K562 (cell line): ENCODE measurements at regions not wholly inside any gene's neighbourhood (a gene's known extent, or its start where the extent isn't known, plus 50 kb on each side); places are given as distances from the start of the nearest gene placed in this dataset.

Source experiments
- ATAC-seq: fragments of 200-7000 bp; cut with Tn5 transposase; 3 replicates; pipeline ENCODE4 v1.9.1; 2020; ENCODE audit warnings: moderate library complexity
- BruUV-seq: library from RNA; stranded (reverse); fragments of 400-500 nt; replicated peaks from 2 replicates; lab custom pipeline; 2021; lab: Mats Ljungman, UMichigan
- CTCF ChIA-PET: fragments of 300-600 bp; formaldehyde crosslinking; extraction: SDS; loops from one replicate; lab custom pipeline; 2021; ENCODE audit warnings: low intra/inter-chr PET ratio; lab: Yijun Ruan, JAX
- POLR2A ChIA-PET: fragments of 300-600, 350-650 bp; sonication (Branson Sonifier 250); formaldehyde crosslinking; extraction: SDS; loops from one replicate; lab custom pipeline; 2021; ENCODE audit warnings: antibody characterized with exemption, inconsistent platforms; lab: Yijun Ruan, JAX
- DNase-seq, 4 experiments: peaks; one replicate each; pipeline versions ENCODE4 v3.0.0 to v3.0.0-alpha.2; 2011 to 2018; ENCODE audit warnings: low spot score in 3 of 4, mixed read lengths in 3 of 4; ENCODE audit errors: extremely low read depth in 1 of 4
- FAIRE-seq: peaks from 2 replicates; lab custom pipeline; 2011; peaks lifted over from hg19 to GRCh38; lab: Jason Lieb, UNC
- H2AFZ ChIP-seq: 2 replicates; pipeline ENCODE4 v1.6.0; 2011; ENCODE audit warnings: low read depth, low read length, control low read depth, inconsistent platforms
- H3K27ac ChIP-seq: fragments of 200-600 bp; 3 replicates; pipeline ENCODE4 v1.8.0; 2011; ENCODE audit warnings: low read depth, mild to moderate bottlenecking, control low read depth, inconsistent platforms, low read length, moderate library complexity, mixed read lengths; ENCODE audit errors: extremely low read depth
- H3K27me3 ChIP-seq, 2 experiments: fragments of 300-600 bp in 1 of 2; 2 replicates in 1 of 2; 3 replicates in 1 of 2; pipeline versions ENCODE4 v1.6.0 to v1.8.0; 2011; ENCODE audit warnings: inconsistent platforms in 2 of 2, low read length in 2 of 2, mild to moderate bottlenecking in 1 of 2, mixed read lengths in 1 of 2, moderate library complexity in 1 of 2; ENCODE audit not compliant: control insufficient read depth in 2 of 2, insufficient read depth in 2 of 2
- H3K36me3 ChIP-seq: fragments of 300-600 bp; 3 replicates; pipeline ENCODE4 v1.8.0; 2011; ENCODE audit warnings: mild to moderate bottlenecking, low read length, inconsistent platforms; ENCODE audit not compliant: control insufficient read depth, insufficient read depth
- H3K4me1 ChIP-seq, 2 experiments: fragments of 200-600 bp in 1 of 2; replicated peaks in 1 of 2; 2 replicates in 1 of 2; 3 replicates in 1 of 2; pipeline versions ENCODE4 v1.5.1 to v1.8.0; 2011; ENCODE audit warnings: inconsistent platforms in 2 of 2, low read length in 2 of 2, mild to moderate bottlenecking in 1 of 2, mixed read lengths in 1 of 2, moderate library complexity in 1 of 2; ENCODE audit not compliant: control insufficient read depth in 2 of 2, insufficient read depth in 2 of 2
- H3K4me2 ChIP-seq: 2 replicates; pipeline ENCODE4 v1.6.1; 2011; ENCODE audit warnings: low read length, control low read depth, inconsistent platforms, mixed read lengths; ENCODE audit not compliant: insufficient read depth
- H3K4me3 ChIP-seq: fragments of 200-600 bp; sonication (generic), shearing (Covaris generic); 2 replicates; pipeline ENCODE4 v1.5.1; 2016; ENCODE audit warnings: control low read depth, inconsistent platforms
- H3K79me2 ChIP-seq: fragments of 200-600 bp; 3 replicates; pipeline ENCODE4 v1.8.0; 2011; ENCODE audit warnings: low read length, inconsistent platforms; ENCODE audit not compliant: control insufficient read depth, insufficient read depth
- H3K9ac ChIP-seq, 2 experiments: 2 replicates each; pipeline versions ENCODE4 v1.6.0 to v1.6.1; 2011; ENCODE audit warnings: low read depth in 2 of 2, low read length in 2 of 2, control low read depth in 1 of 2, inconsistent platforms in 1 of 2, mild to moderate bottlenecking in 1 of 2, mixed read lengths in 1 of 2; ENCODE audit not compliant: insufficient read depth in 1 of 2
- H3K9me1 ChIP-seq: one replicate; pipeline ENCODE4 v1.6.0; 2011; ENCODE audit warnings: inconsistent platforms, mild to moderate bottlenecking, low read length, moderate library complexity; ENCODE audit not compliant: control insufficient read depth, insufficient read depth
- H3K9me3 ChIP-seq: replicated peaks from 2 replicates; pipeline ENCODE4 v1.5.1; 2011; ENCODE audit warnings: low read depth, low read length, inconsistent platforms; ENCODE audit not compliant: control insufficient read depth, insufficient read depth
- H4K20me1 ChIP-seq: replicated peaks from 2 replicates; pipeline ENCODE4 v1.6.1; 2011; ENCODE audit warnings: low read length, inconsistent platforms, mixed read lengths; ENCODE audit not compliant: control insufficient read depth, insufficient read depth
- DPF2 ChIP-seq: fragments of 450-650 bp; IDR thresholded peaks from 2 replicates; pipeline ENCODE4 v1.6.1; 2016
- FUS ChIP-seq: fragments of 200-400 bp; formaldehyde crosslinking; optimal IDR thresholded peaks from 2 replicates; pipeline ENCODE3; 2017; ENCODE audit warnings: low read depth, low read length
- MGA ChIP-seq: fragments of 450-650 bp; IDR thresholded peaks from 2 replicates; pipeline ENCODE4 v1.6.1; 2016; ENCODE audit warnings: mild to moderate bottlenecking, moderate library complexity
- RHOXF2B ChIP-seq: fragments of 250-450 bp; sonication (Bioruptor Pico); conservative IDR thresholded peaks from 2 replicates; pipeline ENCODE4 v1.5.1; 2021
- TARDBP ChIP-seq: fragments of 450-650 bp; IDR thresholded peaks from 2 replicates; pipeline ENCODE4 v1.6.1; 2016
- XRCC3 ChIP-seq: fragments of 450-650 bp; IDR thresholded peaks from 2 replicates; pipeline ENCODE4 v1.6.1; 2017; ENCODE audit warnings: mild to moderate bottlenecking, moderate library complexity
- XRCC4 ChIP-seq: IDR thresholded peaks from one replicate; pipeline ENCODE4 v1.6.1; 2011; ENCODE audit not compliant: insufficient read depth, insufficient read length; ENCODE audit errors: extremely low read depth
- ZBED1 ChIP-seq: IDR thresholded peaks from 2 replicates; pipeline ENCODE4 v1.6.1; 2014
- ZEB2 ChIP-seq: fragments of 450-650 bp; IDR thresholded peaks from 2 replicates; pipeline ENCODE4 v1.6.1; 2016
- ZNF239 ChIP-seq: fragments of 250-450 bp; sonication (Bioruptor Pico); IDR thresholded peaks from 2 replicates; pipeline ENCODE4 v1.4.0; 2020; ENCODE audit warnings: mild to moderate bottlenecking
- ZNF551 ChIP-seq: fragments of 250-450 bp; sonication (Bioruptor Pico); IDR thresholded peaks from 2 replicates; pipeline ENCODE4 v1.5.0; 2021; ENCODE audit warnings: mild to moderate bottlenecking, moderate library complexity
- WGBS: fragments of 100-300 bp; shearing (Covaris generic); methylation state at CpG from one replicate; pipeline ENCODE4 v1.1.6; 2016; ENCODE audit warnings: low coverage, mixed read lengths; ENCODE audit not compliant: insufficient coverage; ENCODE audit errors: missing lambda C conversion rate; 5-methylcytosine and 5-hydroxymethylcytosine counted together
- in situ Hi-C: fragments of 300-500 bp; cut with MboI; formaldehyde crosslinking; loops from 4 replicates; pipeline ENCODE4 v1.15.0; 2018; ENCODE audit warnings: inconsistent platforms, mixed read lengths
- intact Hi-C: fragments of 100-400 bp; cut with micrococcal nuclease; formaldehyde crosslinking; loops from 2 replicates; pipeline ENCODE4 v1.14.2; 2022

GRCh38 chr1:103959565-103959964 lies 209.9 kb downstream of the AMY1C start:
- no peak overlapping the region for H2AFZ ChIP-seq
- no peaks in the 10 kb centered on the region for H3K4me1 ChIP-seq
- FAIRE-seq: no peak
- TF ChIP-seq ZBED1: no peak
- no peak for TF ChIP-seq XRCC4
- no peak for TF ChIP-seq ZNF239 (CRISPR knock-in tag)
- no peak for TF ChIP-seq RHOXF2B (CRISPR knock-in tag)
- TF ChIP-seq ZEB2: no peak
- TF ChIP-seq FUS: no peak
- TF ChIP-seq TARDBP: no peak
- TF ChIP-seq XRCC3: no peak
- TF ChIP-seq MGA: no peak
- TF ChIP-seq ZNF551 (CRISPR knock-in tag): no peak
- TF ChIP-seq DPF2: no peak
- H3K9me3 ChIP-seq: no peaks in the 10 kb centered on the region
- H3K9me1 ChIP-seq: no peaks in the 10 kb centered on the region
- no peak for ATAC-seq
- intact Hi-C loops: no loop called here
- ChIA-PET CTCF (no interaction called here), POLR2A (interaction anchor here (0.6 kb wide), 1 partner anchor 77 kb away, joined by 3 read pairs; no protein-coding TSS in a partner anchor)
- no peaks in the 10 kb centered on the region for H4K20me1 ChIP-seq
- H3K27me3 ChIP-seq: no peaks in the 10 kb centered on the region
- H3K9ac ChIP-seq: no peak overlapping the region
- DNase-seq: no peak
- in situ Hi-C loops: no loop called here
- no TSS peak for BruUV-seq
- no peak overlapping the region for H3K4me2 ChIP-seq
- no peaks in the 10 kb centered on the region for H3K36me3 ChIP-seq
- H3K4me3 ChIP-seq: no peak overlapping the region
- 0% methylated on average over 3 of the region's 4 CpGs for WGBS
- no peak overlapping the region for H3K27ac ChIP-seq
- no peaks in the 10 kb centered on the region for H3K79me2 ChIP-seq
